Endothelial cell of umbilical vein (primary cell): ENCODE measurements at regions not wholly inside any gene's neighbourhood (a gene's known extent, or its start where the extent isn't known, plus 50 kb on each side); places are given as distances from the start of the nearest gene placed in this dataset.

Experiments
- CTCF ChIP-seq, 2 donors: IDR thresholded peaks; 1 replicate in 1 of 2; 2 replicates in 1 of 2; pipeline ENCODE4 v1.5.1; 2011; ENCODE audit warnings: low read length in 2 of 2, mild to moderate bottlenecking in 2 of 2, moderate library complexity in 2 of 2, control low read depth in 1 of 2, inconsistent platforms in 1 of 2, low read depth in 1 of 2; ENCODE audit not compliant: insufficient read depth in 1 of 2; ENCODE audit errors: extremely low read depth in 1 of 2
- EZH2 ChIP-seq: IDR thresholded peaks from 2 replicates; pipeline ENCODE4 v1.6.1; 2012; ENCODE audit warnings: borderline replicate concordance, low read depth, mild to moderate bottlenecking, moderate library complexity, low read length, inconsistent platforms; ENCODE audit not compliant: severe bottlenecking

- TF ChIP-seq EZH2 (no peak), CTCF (IDR thresholded peaks at IDR 0.05; ENCODE audit: extremely low read depth in 1 of 2, insufficient read depth in 1 of 2, low read depth in 1 of 2, low read length in 2 of 2) (no peak)
Measured at GRCh38 chr13:88183440-88183839, 512.3 kb downstream of the SLITRK5 start.
